CD4-positive, CD25-positive, alpha-beta regulatory T cell (primary cell): ENCODE measurements at regions not wholly inside any gene's neighbourhood (a gene's known extent, or its start where the extent isn't known, plus 50 kb on each side); places are given as distances from the start of the nearest gene placed in this dataset.
"Not testable (repeated sequence)": the region's sequence is repeated elsewhere in the genome, so short reads cannot be mapped to it uniquely, and the experiment has no call there.

Source experiments
- ATAC-seq, 2 donors: fragments of 150-1000 bp; cut with Tn5 transposase; one replicate each; pipeline ENCODE4 v1.10.0; 2021; ENCODE audit warnings: low read depth in 2 of 2, moderate number of reproducible peaks in 2 of 2, moderate library complexity in 1 of 2
- DNase-seq, 3 donors: peaks; one replicate each; pipeline versions ENCODE4 v3.0.0 to v3.0.0-alpha.2; 2012 to 2022; ENCODE audit warnings: mixed read lengths in 1 of 3
- H3K27ac ChIP-seq: one replicate; pipeline ENCODE4 v1.7.0; 2013; ENCODE audit warnings: mild to moderate bottlenecking, low read length; ENCODE audit not compliant: insufficient read depth, poor library complexity, severe bottlenecking
- H3K27me3 ChIP-seq: one replicate; pipeline ENCODE4 v1.7.0; 2013; ENCODE audit warnings: low read length; ENCODE audit not compliant: control insufficient read depth, insufficient read depth
- H3K36me3 ChIP-seq: one replicate; pipeline ENCODE4 v1.7.0; 2013; ENCODE audit warnings: mild to moderate bottlenecking, low read length, moderate library complexity; ENCODE audit not compliant: control insufficient read depth, insufficient read depth
- H3K4me1 ChIP-seq: 2 replicates; pipeline ENCODE4 v1.7.0; 2013; ENCODE audit warnings: mild to moderate bottlenecking, low read length; ENCODE audit not compliant: insufficient read depth, control insufficient read depth, poor library complexity, severe bottlenecking
- H3K4me3 ChIP-seq: one replicate; pipeline ENCODE4 v1.7.0; 2013; ENCODE audit warnings: low read depth, mild to moderate bottlenecking, low read length, moderate library complexity
- H3K9me3 ChIP-seq, 2 experiments: 1 replicate in 1 of 2; 2 replicates in 1 of 2; pipeline ENCODE4 v1.7.0; 2013; ENCODE audit warnings: low read length in 2 of 2, mild to moderate bottlenecking in 1 of 2, moderate library complexity in 1 of 2; ENCODE audit not compliant: control insufficient read depth in 2 of 2
- H3K27ac Mint-ChIP-seq, 3 donors: one replicate each; pipeline ENCODE4 v1.8.0; 2020 to 2022; ENCODE audit warnings: mild to moderate bottlenecking in 3 of 3, mixed read lengths in 3 of 3, moderate library complexity in 2 of 3
- H3K27me3 Mint-ChIP-seq: one replicate; pipeline ENCODE4 v1.8.0; 2022; ENCODE audit warnings: mild to moderate bottlenecking, mixed read lengths
- H3K36me3 Mint-ChIP-seq: one replicate; pipeline ENCODE4 v1.8.0; 2020; ENCODE audit warnings: mixed read lengths
- H3K4me1 Mint-ChIP-seq, 4 donors: one replicate each; pipeline ENCODE4 v1.8.0; 2020 to 2022; ENCODE audit warnings: mixed read lengths in 4 of 4, mild to moderate bottlenecking in 1 of 4
- H3K4me3 Mint-ChIP-seq, 4 donors: one replicate each; pipeline ENCODE4 v1.8.0; 2020 to 2022; ENCODE audit warnings: mild to moderate bottlenecking in 4 of 4, mixed read lengths in 4 of 4, moderate library complexity in 3 of 4
- H3K9me3 Mint-ChIP-seq, 7 donors: one replicate each; pipeline ENCODE4 v1.8.0; 2020 to 2022; ENCODE audit warnings: mixed read lengths in 7 of 7, mild to moderate bottlenecking in 3 of 7, moderate library complexity in 2 of 7

GRCh38 chr1:105556266-105556665 lies 1500.2 kb upstream of the PRMT6 start:
- no peaks in the 10 kb centered on the region for H3K4me1 ChIP-seq
- H3K4me3 Mint-ChIP-seq = no peak overlapping the region
- H3K4me1 Mint-ChIP-seq = no peaks in the 10 kb centered on the region
- no peaks in the 10 kb centered on the region for H3K36me3 ChIP-seq
- no peak overlapping the region for H3K27ac Mint-ChIP-seq
- H3K9me3 Mint-ChIP-seq = peaks cover 0 to 22% (median 4%) of the 10 kb centered on the region in 7 donors
- no peaks in the 10 kb centered on the region for H3K27me3 ChIP-seq
- H3K27ac ChIP-seq = no peak overlapping the region
- H3K4me3 ChIP-seq = no peak overlapping the region
- H3K27me3 Mint-ChIP-seq = no peaks in the 10 kb centered on the region
- H3K36me3 Mint-ChIP-seq = no peaks in the 10 kb centered on the region
- DNase-seq (no peak), ATAC-seq (no peak)
- H3K9me3 ChIP-seq = peaks cover 0 to 3% of the 10 kb centered on the region in 2 experiments

GRCh38 chr1:105558023-105558422 lies 1498.5 kb upstream of the PRMT6 start:
- DNase-seq = no peak
- Histone ChIP-seq H3K9me3 (no peaks in the 10 kb centered on the region), H3K27ac (no peak overlapping the region), H3K27me3 (no peaks in the 10 kb centered on the region), H3K36me3 (no peaks in the 10 kb centered on the region), H3K4me3 (no peak overlapping the region), H3K4me1 (no peaks in the 10 kb centered on the region)
- peaks cover 0 to 22% (median 5%) of the 10 kb centered on the region in 7 donors for H3K9me3 Mint-ChIP-seq
- H3K27ac Mint-ChIP-seq = no peak overlapping the region
- H3K36me3 Mint-ChIP-seq = no peaks in the 10 kb centered on the region
- H3K4me3 Mint-ChIP-seq = no peak overlapping the region
- H3K4me1 Mint-ChIP-seq = no peaks in the 10 kb centered on the region
- H3K27me3 Mint-ChIP-seq = no peaks in the 10 kb centered on the region
- ATAC-seq = no peak

GRCh38 chr1:105565006-105565405 lies 1491.5 kb upstream of the PRMT6 start:
- Histone ChIP-seq H3K27me3 (no peaks in the 10 kb centered on the region), H3K9me3 (peaks cover 0 to 2% of the 10 kb centered on the region in 2 experiments), H3K4me1 (no peaks in the 10 kb centered on the region), H3K36me3 (no peaks in the 10 kb centered on the region), H3K4me3 (no peak overlapping the region), H3K27ac (no peak overlapping the region)
- no peaks in the 10 kb centered on the region for H3K27me3 Mint-ChIP-seq
- no peaks in the 10 kb centered on the region for H3K4me1 Mint-ChIP-seq
- no peak overlapping the region for H3K4me3 Mint-ChIP-seq
- ATAC-seq (no peak), DNase-seq (no peak)
- H3K9me3 Mint-ChIP-seq = peaks cover 0 to 13% (median 2%) of the 10 kb centered on the region in 7 donors
- no peak overlapping the region for H3K27ac Mint-ChIP-seq
- H3K36me3 Mint-ChIP-seq = no peaks in the 10 kb centered on the region

GRCh38 chr1:105585791-105586190 lies 1470.7 kb upstream of the PRMT6 start:
- peaks cover 0 to 1% of the 10 kb centered on the region in 2 experiments for H3K9me3 ChIP-seq
- no peak overlapping the region for H3K4me3 ChIP-seq
- H3K4me1 ChIP-seq = no peaks in the 10 kb centered on the region
- H3K36me3 ChIP-seq = no peaks in the 10 kb centered on the region
- H3K27ac ChIP-seq = no peak overlapping the region
- Mint-ChIP-seq H3K36me3 (no peaks in the 10 kb centered on the region), H3K9me3 (peaks cover 1 to 22% (median 7%) of the 10 kb centered on the region in 7 donors), H3K27ac (no peak overlapping the region), H3K4me1 (no peaks in the 10 kb centered on the region), H3K27me3 (no peaks in the 10 kb centered on the region), H3K4me3 (no peak overlapping the region)
- H3K27me3 ChIP-seq = no peaks in the 10 kb centered on the region
- DNase-seq (no peak), ATAC-seq (no peak)

GRCh38 chr1:105591681-105592080 lies 1464.8 kb upstream of the PRMT6 start:
- Mint-ChIP-seq H3K27me3 (no peaks in the 10 kb centered on the region), H3K4me1 (no peaks in the 10 kb centered on the region), H3K4me3 (no peak overlapping the region), H3K9me3 (peaks cover 2 to 30% (median 8%) of the 10 kb centered on the region in 7 donors), H3K27ac (no peak overlapping the region), H3K36me3 (no peaks in the 10 kb centered on the region)
- H3K36me3 ChIP-seq = no peaks in the 10 kb centered on the region
- H3K4me1 ChIP-seq = no peaks in the 10 kb centered on the region
- no peaks in the 10 kb centered on the region for H3K27me3 ChIP-seq
- DNase-seq (no peak), ATAC-seq (no peak)
- peaks cover 0 to 2% of the 10 kb centered on the region in 2 experiments for H3K9me3 ChIP-seq
- no peak overlapping the region for H3K27ac ChIP-seq
- H3K4me3 ChIP-seq = no peak overlapping the region

- Mint-ChIP-seq H3K27me3 (no peaks in the 10 kb centered on the region), H3K27ac (no peak overlapping the region), H3K36me3 (no peaks in the 10 kb centered on the region), H3K4me1 (no peaks in the 10 kb centered on the region), H3K9me3 (peaks cover 1 to 8% (median 2%) of the 10 kb centered on the region in 7 donors), H3K4me3 (no peak overlapping the region)
- Histone ChIP-seq H3K4me3 (no peak overlapping the region), H3K4me1 (no peaks in the 10 kb centered on the region), H3K27me3 (no peaks in the 10 kb centered on the region), H3K9me3 (peaks cover 0 to 2% of the 10 kb centered on the region in 2 experiments), H3K36me3 (no peaks in the 10 kb centered on the region), H3K27ac (no peak overlapping the region)
- DNase-seq (no peak), ATAC-seq (no peak)
Measured at GRCh38 chr1:105608713-105609112, 1447.8 kb upstream of the PRMT6 start.

- no peaks in the 10 kb centered on the region for H3K27me3 Mint-ChIP-seq
- H3K27ac Mint-ChIP-seq = no peak overlapping the region
- no peak overlapping the region for H3K4me3 ChIP-seq
- no peaks in the 10 kb centered on the region for H3K36me3 ChIP-seq
- DNase-seq (no peak), ATAC-seq (no peak)
- peaks cover 4% of the 10 kb centered on the region in 2 experiments for H3K9me3 ChIP-seq
- no peak overlapping the region for H3K4me3 Mint-ChIP-seq
- H3K4me1 Mint-ChIP-seq = no peaks in the 10 kb centered on the region
- H3K27ac ChIP-seq = no peak overlapping the region
- H3K9me3 Mint-ChIP-seq = peaks cover 0 to 4% (median 1%) of the 10 kb centered on the region in 7 donors
- no peaks in the 10 kb centered on the region for H3K36me3 Mint-ChIP-seq
- no peaks in the 10 kb centered on the region for H3K27me3 ChIP-seq
- H3K4me1 ChIP-seq = no peaks in the 10 kb centered on the region
Measured at GRCh38 chr1:105626276-105626987, 1430.0 kb upstream of the PRMT6 start.

GRCh38 chr1:105631153-105631744 lies 1425.2 kb upstream of the PRMT6 start:
- not testable (repeated sequence) for H3K27me3 ChIP-seq, H3K4me1 Mint-ChIP-seq, H3K4me1 ChIP-seq, ATAC-seq, H3K9me3 Mint-ChIP-seq, H3K27me3 Mint-ChIP-seq, H3K4me3 Mint-ChIP-seq, H3K27ac Mint-ChIP-seq, H3K9me3 ChIP-seq, DNase-seq, H3K4me3 ChIP-seq, H3K36me3 Mint-ChIP-seq, H3K36me3 ChIP-seq, H3K27ac ChIP-seq
